A549 (cell line): ENCODE measurements at regions not wholly inside any gene's neighbourhood (a gene's known extent, or its start where the extent isn't known, plus 50 kb on each side); places are given as distances from the start of the nearest gene placed in this dataset.

ENCODE experiments used
- ATAC-seq, 2 experiments: fragments of 200-7000 bp in 1 of 2; fragments of >200 bp in 1 of 2; cut with Nextera tagmentation in 1 of 2; cut with Tn5 transposase in 1 of 2; 3 replicates each; pipeline versions ENCODE4 v1.8.0 to v1.9.1; 2018 to 2020; ENCODE audit warnings: mild to moderate bottlenecking in 1 of 2, moderate library complexity in 1 of 2
- CTCF ChIA-PET: fragments of 300-600 bp; sonication (Branson Sonifier 250); formaldehyde crosslinking; extraction: SDS; loops from one replicate; lab custom pipeline; 2021; ENCODE audit warnings: antibody characterized with exemption, inconsistent platforms; lab: Yijun Ruan, JAX
- POLR2A ChIA-PET: fragments of 350-600 bp; formaldehyde crosslinking; extraction: SDS; loops from one replicate; lab custom pipeline; 2021; ENCODE audit warnings: antibody characterized with exemption, inconsistent platforms; lab: Yijun Ruan, JAX
- DNase-seq, 2 experiments: peaks; one replicate each; pipeline versions ENCODE4 v3.0.0 to v3.0.0-alpha.2; 2011 to 2016; ENCODE audit warnings: low read depth in 1 of 2, low spot score in 1 of 2
- FAIRE-seq: peaks from 2 replicates; lab custom pipeline; 2011; peaks lifted over from hg19 to GRCh38; lab: Jason Lieb, UNC
- H3K27ac ChIP-seq, 2 experiments: fragments of >200 bp; sonication (Bioruptor Twin); formaldehyde crosslinking; 3 replicates each; pipeline ENCODE4 v1.5.1; 2016 to 2017
- H3K4me1 ChIP-seq: fragments of >200 bp; sonication (Bioruptor Twin); formaldehyde crosslinking; 3 replicates; pipeline ENCODE4 v1.6.1; 2016
- H3K4me2 ChIP-seq: fragments of >200 bp; sonication (Bioruptor Twin); formaldehyde crosslinking; 3 replicates; pipeline ENCODE4 v1.6.1; 2016
- H3K4me3 ChIP-seq: fragments of >200 bp; sonication (Bioruptor Twin); formaldehyde crosslinking; 3 replicates; pipeline ENCODE4 v1.5.1; 2016
- H3K9me3 ChIP-seq: fragments of >200 bp; sonication (Bioruptor Twin); formaldehyde crosslinking; 3 replicates; pipeline ENCODE4 v1.6.1; 2016
- ATOH8 ChIP-seq: fragments of 250-450 bp; sonication (Bioruptor Pico); IDR thresholded peaks from 2 replicates; pipeline ENCODE4 v1.5.0; 2020; ENCODE audit warnings: low read depth, mild to moderate bottlenecking, moderate library complexity
- BHLHE40 ChIP-seq: IDR thresholded peaks from 2 replicates; pipeline ENCODE4 v1.6.1; 2012; ENCODE audit warnings: low read depth, low read length, inconsistent platforms
- CBX8 ChIP-seq: fragments of 200-600 bp; sonication (generic); IDR thresholded peaks from 2 replicates; pipeline ENCODE4 v1.6.1; 2016
- CTCF ChIP-seq: fragments of >200 bp; sonication (Bioruptor Twin); formaldehyde crosslinking; IDR thresholded peaks from 3 replicates; pipeline ENCODE4 v1.5.1; 2016
- EHF ChIP-seq: fragments of 250-450 bp; sonication (Bioruptor Pico); IDR thresholded peaks from 2 replicates; pipeline ENCODE4 v1.5.0; 2020; ENCODE audit warnings: mild to moderate bottlenecking
- EHMT2 ChIP-seq: fragments of 200-600 bp; sonication (generic); IDR thresholded peaks from 2 replicates; pipeline ENCODE4 v1.6.1; 2016; ENCODE audit warnings: antibody characterized with exemption, low read depth, mild to moderate bottlenecking, moderate library complexity
- EP300 ChIP-seq, 2 experiments: fragments of >200 bp; sonication (Bioruptor Twin); formaldehyde crosslinking; IDR thresholded peaks; 2 replicates in 1 of 2; 3 replicates in 1 of 2; pipeline ENCODE4 v1.6.1; 2016 to 2017
- FOSB ChIP-seq: fragments of 250-450 bp; sonication (Bioruptor Pico); IDR thresholded peaks from 2 replicates; pipeline ENCODE4 v1.5.0; 2020; ENCODE audit warnings: mild to moderate bottlenecking, moderate library complexity
- FOSL2 ChIP-seq, 2 experiments: fragments of 450-650 bp in 1 of 2; fragments of >200 bp in 1 of 2; sonication (Bioruptor Twin) in 1 of 2; formaldehyde crosslinking; IDR thresholded peaks; 2 replicates each; pipeline versions ENCODE4 v1.5.0 to v1.6.1; 2016 to 2020; ENCODE audit warnings: mild to moderate bottlenecking in 1 of 2, moderate library complexity in 1 of 2
- FOXS1 ChIP-seq: fragments of 250-450 bp; sonication (Bioruptor Pico); IDR thresholded peaks from 2 replicates; pipeline ENCODE4 v1.5.0; 2020; ENCODE audit warnings: mild to moderate bottlenecking, moderate library complexity
- GATA3 ChIP-seq: IDR thresholded peaks from 2 replicates; pipeline ENCODE4 v1.6.1; 2012; ENCODE audit warnings: borderline replicate concordance
- HOXA7 ChIP-seq: fragments of 250-450 bp; sonication (Bioruptor Pico); IDR thresholded peaks from 2 replicates; pipeline ENCODE4 v1.5.0; 2020; ENCODE audit warnings: mild to moderate bottlenecking, moderate library complexity
- MAZ ChIP-seq: fragments of 150-350 bp; IDR thresholded peaks from 2 replicates; pipeline ENCODE4 v1.6.1; 2014; ENCODE audit warnings: antibody characterized with exemption, low read depth, low read length, borderline replicate concordance
- NFE2L2 ChIP-seq: fragments of 150-350 bp; conservative IDR thresholded peaks from 2 replicates; pipeline ENCODE4 v1.6.1; 2014; ENCODE audit warnings: low read length
- PBX3 ChIP-seq: IDR thresholded peaks from 2 replicates; pipeline ENCODE4 v1.6.1; 2012
- POLR2A ChIP-seq: IDR thresholded peaks from 2 replicates; pipeline ENCODE4 v1.6.1; 2012; ENCODE audit warnings: mild to moderate bottlenecking, low read length
- POLR2AphosphoS2 ChIP-seq: conservative IDR thresholded peaks from 2 replicates; pipeline ENCODE4 v1.6.1; 2012; ENCODE audit warnings: low read length, improper control_type of control experiment, inconsistent platforms
- RAD21 ChIP-seq, 2 experiments: fragments of >200 bp in 1 of 2; sonication (Bioruptor Twin) in 1 of 2; formaldehyde crosslinking in 1 of 2; IDR thresholded peaks in 1 of 2; conservative IDR thresholded peaks in 1 of 2; 2 replicates in 1 of 2; 3 replicates in 1 of 2; pipeline ENCODE4 v1.6.1; 2012 to 2018; ENCODE audit warnings: inconsistent platforms in 1 of 2
- RARB ChIP-seq: fragments of 250-450 bp; sonication (Bioruptor Pico); IDR thresholded peaks from 2 replicates; pipeline ENCODE4 v1.8.0; 2021; ENCODE audit warnings: mild to moderate bottlenecking, moderate library complexity
- RFX5 ChIP-seq: fragments of 450-650 bp; IDR thresholded peaks from 2 replicates; pipeline ENCODE4 v1.7.1; 2014; ENCODE audit warnings: antibody characterized with exemption, mild to moderate bottlenecking, moderate library complexity
- RNF2 ChIP-seq: fragments of 200-600 bp; sonication (generic); IDR thresholded peaks from 2 replicates; pipeline ENCODE4 v1.6.1; 2016; ENCODE audit warnings: low read depth, mild to moderate bottlenecking, antibody characterized with exemption, moderate library complexity, borderline replicate concordance
- TP53 ChIP-seq: fragments of 250-450 bp; sonication (Bioruptor Pico); IDR thresholded peaks from 2 replicates; pipeline ENCODE4 v1.5.0; 2021; ENCODE audit warnings: mild to moderate bottlenecking, moderate library complexity
- ZC3H11A ChIP-seq: fragments of 450-650 bp; IDR thresholded peaks from 2 replicates; pipeline ENCODE4 v1.6.1; 2014; ENCODE audit warnings: antibody characterized with exemption, mild to moderate bottlenecking
- ZFP36 ChIP-seq: fragments of 450-650 bp; IDR thresholded peaks from 2 replicates; pipeline ENCODE4 v1.6.1; 2014; ENCODE audit warnings: borderline replicate concordance; ENCODE audit not compliant: partially characterized antibody
- ZSCAN20 ChIP-seq: fragments of 250-450 bp; sonication (Bioruptor Pico); IDR thresholded peaks from 2 replicates; pipeline ENCODE4 v1.8.0; 2022; ENCODE audit warnings: mild to moderate bottlenecking, moderate library complexity
- WGBS: methylation state at CpG from one replicate; pipeline ENCODE4 v1.1.6; 2017; ENCODE audit errors: missing lambda C conversion rate; 5-methylcytosine and 5-hydroxymethylcytosine counted together
- TF ChIP-seq, protein P1 (sequence below): fragments of 250-450 bp; sonication (Bioruptor Pico); IDR thresholded peaks from 2 replicates; pipeline ENCODE4 v1.5.0; 2021; ENCODE audit warnings: mild to moderate bottlenecking, moderate library complexity, borderline replicate concordance

GRCh38 chr1:119314001-119314796 is 54.4 kb upstream of the HAO2 start (continued):
- no peak for TF ChIP-seq RNF2
- no peak for TF ChIP-seq RAD21 (conservative IDR thresholded peaks at IDR 0.05 in 1 of 2, IDR thresholded peaks at IDR 0.05 in 1 of 2)
- no peak for TF ChIP-seq POLR2AphosphoS2

GRCh38 chr1:119316870-119317416 is 51.6 kb upstream of the HAO2 start:
- POLR2A ChIA-PET = interaction anchor here (0.6 kb wide), 1 partner anchor 1944 kb away, joined by 3 read pairs; no protein-coding TSS in a partner anchor
- peak in 1 of 2 experiments; percentile 79; a peak in 3 of 6 replicates for ATAC-seq
- Histone ChIP-seq H3K4me1 (no peaks in the 10 kb centered on the region), H3K27ac (no peak overlapping the region), H3K4me3 (no peak overlapping the region), H3K9me3 (no peaks in the 10 kb centered on the region), H3K4me2 (no peak overlapping the region)
- TF ChIP-seq MAZ = no peak
- TF ChIP-seq FOSB (CRISPR knock-in tag) = no peak
- no peak for TF ChIP-seq HOXA7 (CRISPR knock-in tag)
- no peak for TF ChIP-seq PBX3
- no peak for TF ChIP-seq RFX5
- no peak for TF ChIP-seq FOXS1 (CRISPR knock-in tag)
- TF ChIP-seq RARB = no peak
- no peak for TF ChIP-seq CTCF
- no peak for TF ChIP-seq EHMT2
- TF ChIP-seq NFE2L2 = no peak
- TF ChIP-seq ZC3H11A = no peak
- TF ChIP-seq FOSL2 (IDR thresholded peaks at IDR 0.05) = no peak
- no peak for TF ChIP-seq FOSL2 (CRISPR knock-in tag; IDR thresholded peaks at IDR 0.05)
- TF ChIP-seq EHF (CRISPR knock-in tag) = no peak
- WGBS = 50% methylated on average over 18 of the region's 18 CpGs
- FAIRE-seq = no peak
- DNase-seq = peak; percentile 3 to 6
- CTCF ChIA-PET = interaction anchor here (1.0 kb wide), 1 partner anchor 24 kb away, joined by 3 read pairs; no protein-coding TSS in a partner anchor

DNA sequence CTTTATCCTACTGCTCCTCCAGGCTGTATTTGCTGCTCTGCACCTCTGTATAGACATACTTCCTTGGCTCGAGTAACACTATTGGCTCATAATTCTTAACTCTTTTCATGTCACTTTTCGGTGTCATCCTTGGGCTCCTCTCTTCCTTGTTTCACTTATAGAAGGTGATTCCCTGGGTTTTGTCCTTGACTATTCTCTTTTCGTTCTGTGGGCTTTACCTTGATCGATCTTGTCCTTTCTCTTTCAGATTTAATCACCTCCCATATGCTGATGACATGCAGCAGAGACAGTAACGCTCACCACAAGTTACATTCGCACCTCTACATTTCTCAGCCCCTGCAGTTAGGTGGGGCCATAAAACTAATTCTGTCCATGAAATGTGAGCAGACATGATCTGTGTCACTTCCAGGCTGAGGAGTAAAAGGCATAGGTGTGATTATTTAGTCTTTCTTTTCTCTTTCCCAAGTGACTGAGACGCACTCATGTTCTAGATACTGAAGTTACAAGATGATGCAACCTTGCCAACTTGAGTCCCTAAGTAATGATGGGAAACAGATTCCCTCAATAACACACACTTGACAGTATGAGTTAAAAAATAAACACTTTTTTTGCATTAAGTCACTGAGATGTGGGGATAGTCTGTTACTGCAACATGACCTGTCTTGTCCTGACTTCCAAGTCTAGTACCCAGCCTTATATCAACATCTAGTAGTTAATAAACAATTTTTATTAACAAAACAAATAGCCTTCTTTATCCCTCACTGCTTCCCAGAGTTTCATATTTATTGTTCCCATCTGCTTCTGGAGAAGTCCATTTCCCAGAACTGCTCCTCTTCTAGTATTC is 49.9 kb upstream of the HAO2 start:
- H3K27ac ChIP-seq = no peak overlapping the region
- no peak overlapping the region for H3K4me2 ChIP-seq
- H3K9me3 ChIP-seq = no peaks in the 10 kb centered on the region
- 68% methylated on average over 7 of the region's 7 CpGs for WGBS
- ChIA-PET POLR2A (no interaction called here), CTCF (no interaction called here)
- ATAC-seq (no peak), FAIRE-seq (no peak), DNase-seq (no peak)
- H3K4me3 ChIP-seq = no peak overlapping the region
- no peaks in the 10 kb centered on the region for H3K4me1 ChIP-seq
- no peak for TF ChIP-seq HOXA7 (CRISPR knock-in tag)
- no peak for TF ChIP-seq ZFP36
- no peak for TF ChIP-seq BHLHE40
- no peak for TF ChIP-seq TP53
- no peak for TF ChIP-seq GATA3
- TF ChIP-seq ZSCAN20 = no peak
- TF ChIP-seq RAD21 (conservative IDR thresholded peaks at IDR 0.05 in 1 of 2, IDR thresholded peaks at IDR 0.05 in 1 of 2) = no peak
- TF ChIP-seq EP300 (IDR thresholded peaks at IDR 0.05) = no peak
- TF ChIP-seq, protein P1, sequence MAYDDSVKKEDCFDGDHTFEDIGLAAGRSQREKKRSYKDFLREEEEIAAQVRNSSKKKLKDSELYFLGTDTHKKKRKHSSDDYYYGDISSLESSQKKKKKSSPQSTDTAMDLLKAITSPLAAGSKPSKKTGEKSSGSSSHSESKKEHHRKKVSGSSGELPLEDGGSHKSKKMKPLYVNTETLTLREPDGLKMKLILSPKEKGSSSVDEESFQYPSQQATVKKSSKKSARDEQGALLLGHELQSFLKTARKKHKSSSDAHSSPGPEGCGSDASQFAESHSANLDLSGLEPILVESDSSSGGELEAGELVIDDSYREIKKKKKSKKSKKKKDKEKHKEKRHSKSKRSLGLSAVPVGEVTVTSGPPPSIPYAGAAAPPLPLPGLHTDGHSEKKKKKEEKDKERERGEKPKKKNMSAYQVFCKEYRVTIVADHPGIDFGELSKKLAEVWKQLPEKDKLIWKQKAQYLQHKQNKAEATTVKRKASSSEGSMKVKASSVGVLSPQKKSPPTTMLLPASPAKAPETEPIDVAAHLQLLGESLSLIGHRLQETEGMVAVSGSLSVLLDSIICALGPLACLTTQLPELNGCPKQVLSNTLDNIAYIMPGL (CRISPR knock-in tag) = no peak
- TF ChIP-seq CBX8 = no peak
- no peak for TF ChIP-seq POLR2A
- TF ChIP-seq POLR2AphosphoS2 = no peak
- TF ChIP-seq ATOH8 (CRISPR knock-in tag) = no peak
